K562 (cell line): ENCODE measurements at regions not wholly inside any gene's neighbourhood (a gene's known extent, or its start where the extent isn't known, plus 50 kb on each side); places are given as distances from the start of the nearest gene placed in this dataset.

Experiments used
- POLR2AphosphoS5 ChIP-seq: IDR thresholded peaks from 2 replicates; pipeline ENCODE4 v1.6.1; 2011; ENCODE audit warnings: mild to moderate bottlenecking, low read depth, low read length, moderate library complexity; ENCODE audit not compliant: control insufficient read depth, insufficient read depth
- SREBF2 ChIP-seq: sonication (generic); formaldehyde crosslinking; IDR thresholded peaks from 2 replicates; pipeline ENCODE4 v1.4.0; 2020; ENCODE audit warnings: mild to moderate bottlenecking, missing genetic modification reagents
- TF ChIP-seq, protein P1 (sequence below): sonication (generic); formaldehyde crosslinking; IDR thresholded peaks from 2 replicates; pipeline ENCODE4 v1.8.1; 2023; ENCODE audit warnings: mild to moderate bottlenecking, missing genetic modification reagents

DNA sequence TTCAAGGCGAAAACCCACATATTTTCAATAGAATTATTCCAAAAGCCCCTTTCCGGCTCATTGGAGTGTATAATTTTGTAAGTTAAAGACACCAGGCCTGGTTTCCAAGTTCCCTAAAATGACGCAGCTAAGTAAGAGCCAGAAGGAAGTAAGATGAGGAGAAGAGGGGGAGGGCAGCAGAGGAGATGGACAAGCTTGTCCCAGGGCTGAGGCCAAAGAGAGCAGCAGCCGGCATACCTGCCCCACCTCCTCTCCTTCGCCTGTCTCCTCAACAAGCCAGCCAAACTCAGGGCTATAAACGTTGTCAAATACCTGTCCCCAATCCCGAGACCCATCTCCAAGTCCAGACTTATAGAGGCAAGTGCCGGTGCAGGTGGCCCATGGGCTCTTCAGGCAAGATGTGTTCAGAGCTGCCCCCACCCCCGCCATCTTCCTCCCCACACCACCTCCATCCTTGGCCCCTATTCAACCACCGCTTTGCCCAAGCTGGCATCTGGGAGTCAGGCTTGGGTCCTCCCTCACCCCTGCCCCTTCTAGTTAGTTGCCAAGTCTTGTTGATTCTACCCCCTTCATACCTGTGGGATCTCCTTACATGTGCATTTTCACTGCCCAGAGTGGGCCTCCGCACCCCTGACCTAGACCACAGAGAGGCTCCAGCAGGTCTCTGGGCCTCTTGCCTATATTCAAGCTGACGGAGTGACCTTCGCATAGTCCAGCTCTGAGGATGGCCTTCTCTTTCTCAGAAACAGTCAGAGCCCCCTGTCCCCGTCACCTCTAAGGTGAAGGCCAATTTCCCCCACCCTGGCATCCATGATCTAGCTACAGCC lies 75.7 kb upstream of the SIRPA start:
- TF ChIP-seq POLR2AphosphoS5 (no peak), SREBF2 (CRISPR knock-in tag) (no peak)
- TF ChIP-seq, protein P1, sequence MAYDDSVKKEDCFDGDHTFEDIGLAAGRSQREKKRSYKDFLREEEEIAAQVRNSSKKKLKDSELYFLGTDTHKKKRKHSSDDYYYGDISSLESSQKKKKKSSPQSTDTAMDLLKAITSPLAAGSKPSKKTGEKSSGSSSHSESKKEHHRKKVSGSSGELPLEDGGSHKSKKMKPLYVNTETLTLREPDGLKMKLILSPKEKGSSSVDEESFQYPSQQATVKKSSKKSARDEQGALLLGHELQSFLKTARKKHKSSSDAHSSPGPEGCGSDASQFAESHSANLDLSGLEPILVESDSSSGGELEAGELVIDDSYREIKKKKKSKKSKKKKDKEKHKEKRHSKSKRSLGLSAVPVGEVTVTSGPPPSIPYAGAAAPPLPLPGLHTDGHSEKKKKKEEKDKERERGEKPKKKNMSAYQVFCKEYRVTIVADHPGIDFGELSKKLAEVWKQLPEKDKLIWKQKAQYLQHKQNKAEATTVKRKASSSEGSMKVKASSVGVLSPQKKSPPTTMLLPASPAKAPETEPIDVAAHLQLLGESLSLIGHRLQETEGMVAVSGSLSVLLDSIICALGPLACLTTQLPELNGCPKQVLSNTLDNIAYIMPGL = no peak
